ENCODE measurements at regions not wholly inside any gene's neighbourhood (a gene's known extent, or its start where the extent isn't known, plus 50 kb on each side); places are given as distances from the start of the nearest gene placed in this dataset.

GRCh38 chr3:25235031-25235430 is 193.0 kb upstream of the RARB start:
- TF ChIP-seq CTCF (IDR thresholded peaks at IDR 0.05) (no peak), POLR2AphosphoS5 (IDR thresholded peaks at IDR 0.05; ENCODE audit: insufficient read depth in 1 of 2, low read depth in 1 of 2) (no peak)
